ENCODE measurements at regions not wholly inside any gene's neighbourhood (a gene's known extent, or its start where the extent isn't known, plus 50 kb on each side); places are given as distances from the start of the nearest gene placed in this dataset.
"Not testable (repeated sequence)": the region's sequence is repeated elsewhere in the genome, so short reads cannot be mapped to it uniquely, and the experiment has no call there.

DNA sequence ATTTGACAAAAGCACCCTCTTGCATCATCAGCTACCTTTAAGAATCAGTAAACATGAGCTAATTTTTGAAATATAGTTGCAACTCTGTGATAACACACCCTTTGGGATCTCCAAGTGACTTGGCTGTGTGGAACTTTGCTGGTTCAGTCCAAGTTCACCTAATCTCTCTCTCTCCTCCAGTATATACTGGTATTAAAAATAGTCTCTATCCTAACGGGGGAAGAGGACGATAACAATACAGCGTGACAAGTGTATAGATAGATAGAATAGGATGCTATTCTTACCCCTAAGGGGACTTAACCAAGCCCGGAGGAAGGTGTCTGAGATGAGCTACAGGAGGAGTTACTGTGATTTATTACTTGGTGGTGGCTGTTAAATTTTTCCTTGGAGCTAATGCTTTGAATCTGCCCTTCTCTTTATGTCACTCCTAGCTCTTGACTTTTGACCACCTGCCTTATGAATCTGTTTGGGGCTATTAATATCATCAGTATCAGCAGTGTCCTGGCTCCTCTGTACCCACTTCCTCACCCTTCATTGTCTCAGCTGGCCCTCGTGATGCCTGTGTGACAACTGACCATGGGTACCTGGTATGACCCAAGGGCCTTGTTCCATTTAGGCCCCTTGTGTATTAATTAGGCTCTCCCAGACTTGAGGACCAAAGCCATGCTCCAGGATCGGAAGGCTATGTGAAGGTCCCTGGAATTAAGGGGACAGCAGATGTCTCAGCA, 223.9 kb downstream of the SREK1 start:
- ChIA-PET POLR2A (no interaction called here), CTCF (interaction anchor here (1.0 to 1.9 kb wide), 2 partner anchors 60 to 62 kb away, joined by 3 to 5 read pairs; no protein-coding TSS in a partner anchor)
- Histone ChIP-seq H3K27me3 (ENCODE audit: control insufficient read depth, insufficient read depth, low read length) (no peaks in the 10 kb centered on the region), H3K9me3 (ENCODE audit: control insufficient read depth, insufficient read depth, low read length) (no peaks in the 10 kb centered on the region), H3K4me3 (ENCODE audit: low read depth, low read length) (no peak overlapping the region), H3K27ac (ENCODE audit: low read depth, low read length) (no peak overlapping the region)
- TF ChIP-seq, protein P1, sequence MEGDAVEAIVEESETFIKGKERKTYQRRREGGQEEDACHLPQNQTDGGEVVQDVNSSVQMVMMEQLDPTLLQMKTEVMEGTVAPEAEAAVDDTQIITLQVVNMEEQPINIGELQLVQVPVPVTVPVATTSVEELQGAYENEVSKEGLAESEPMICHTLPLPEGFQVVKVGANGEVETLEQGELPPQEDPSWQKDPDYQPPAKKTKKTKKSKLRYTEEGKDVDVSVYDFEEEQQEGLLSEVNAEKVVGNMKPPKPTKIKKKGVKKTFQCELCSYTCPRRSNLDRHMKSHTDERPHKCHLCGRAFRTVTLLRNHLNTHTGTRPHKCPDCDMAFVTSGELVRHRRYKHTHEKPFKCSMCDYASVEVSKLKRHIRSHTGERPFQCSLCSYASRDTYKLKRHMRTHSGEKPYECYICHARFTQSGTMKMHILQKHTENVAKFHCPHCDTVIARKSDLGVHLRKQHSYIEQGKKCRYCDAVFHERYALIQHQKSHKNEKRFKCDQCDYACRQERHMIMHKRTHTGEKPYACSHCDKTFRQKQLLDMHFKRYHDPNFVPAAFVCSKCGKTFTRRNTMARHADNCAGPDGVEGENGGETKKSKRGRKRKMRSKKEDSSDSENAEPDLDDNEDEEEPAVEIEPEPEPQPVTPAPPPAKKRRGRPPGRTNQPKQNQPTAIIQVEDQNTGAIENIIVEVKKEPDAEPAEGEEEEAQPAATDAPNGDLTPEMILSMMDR (IDR thresholded peaks at IDR 0.05; ENCODE audit: low read depth, low read length) = no peak
- no peak for DNase-seq (ENCODE audit: low read depth, low spot score)

DNA sequence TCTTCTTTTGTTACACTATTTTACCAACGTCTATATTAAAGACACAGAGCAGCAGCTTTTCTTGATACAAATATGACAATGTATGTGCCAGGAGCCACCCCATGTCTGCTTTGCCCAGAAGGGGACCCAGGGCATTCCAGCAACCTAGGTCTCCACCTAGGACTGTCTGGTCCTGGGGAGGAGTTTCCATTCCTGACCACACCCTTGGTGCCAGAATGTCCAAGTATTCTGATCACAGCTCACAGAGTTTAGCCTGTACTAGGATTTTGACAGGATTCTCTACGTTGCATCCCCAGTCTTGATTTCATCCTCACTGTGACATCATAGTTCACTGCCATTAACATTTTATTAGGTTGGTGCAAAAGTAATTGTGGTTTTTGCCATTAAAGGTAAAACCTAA, 224.7 kb downstream of the SREK1 start:
- ChIA-PET POLR2A (no interaction called here), CTCF (interaction anchor here (1.9 kb wide), 1 partner anchor 63 kb away, joined by 5 read pairs; no protein-coding TSS in a partner anchor)
- H3K9me3 ChIP-seq (ENCODE audit: control insufficient read depth, insufficient read depth, low read length) = no peaks in the 10 kb centered on the region
- no peak overlapping the region for H3K4me3 ChIP-seq (ENCODE audit: low read depth, low read length)
- H3K27ac ChIP-seq (ENCODE audit: low read depth, low read length) = no peak overlapping the region
- no peak for DNase-seq (ENCODE audit: low read depth, low spot score)
- H3K27me3 ChIP-seq (ENCODE audit: control insufficient read depth, insufficient read depth, low read length) = no peaks in the 10 kb centered on the region
- TF ChIP-seq, protein P1 (IDR thresholded peaks at IDR 0.05; ENCODE audit: low read depth, low read length) = no peak

DNA sequence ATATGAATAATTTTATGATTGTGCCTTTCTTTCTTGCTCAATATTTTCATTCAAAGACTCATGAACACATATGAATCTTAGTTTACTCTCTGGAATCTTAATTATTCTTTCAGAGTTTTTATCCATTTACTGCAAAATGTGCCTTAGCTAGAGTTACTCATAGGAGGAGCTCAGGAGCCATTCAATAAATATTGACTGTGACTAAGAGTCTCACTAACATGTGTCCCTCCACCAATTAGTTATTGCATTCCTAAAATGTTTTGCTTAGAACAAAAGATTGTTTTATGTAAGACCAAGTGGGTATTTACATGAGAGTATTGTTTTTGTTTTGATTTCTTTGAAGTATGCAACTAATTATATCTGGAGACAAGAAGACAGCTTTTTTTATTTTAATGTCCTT, 218.4 kb upstream of the MAST4 start:
- POLR2A ChIA-PET = no interaction called here
- DNase-seq (ENCODE audit: low read depth, low spot score) = no peak
- CTCF ChIA-PET = no interaction called here
- no peaks in the 10 kb centered on the region for H3K27me3 ChIP-seq (ENCODE audit: control insufficient read depth, insufficient read depth, low read length)
- TF ChIP-seq, protein P1 (IDR thresholded peaks at IDR 0.05; ENCODE audit: low read depth, low read length) = no peak
- no peak overlapping the region for H3K4me3 ChIP-seq (ENCODE audit: low read depth, low read length)
- no peaks in the 10 kb centered on the region for H3K9me3 ChIP-seq (ENCODE audit: control insufficient read depth, insufficient read depth, low read length)
- no peak overlapping the region for H3K27ac ChIP-seq (ENCODE audit: low read depth, low read length)

DNA sequence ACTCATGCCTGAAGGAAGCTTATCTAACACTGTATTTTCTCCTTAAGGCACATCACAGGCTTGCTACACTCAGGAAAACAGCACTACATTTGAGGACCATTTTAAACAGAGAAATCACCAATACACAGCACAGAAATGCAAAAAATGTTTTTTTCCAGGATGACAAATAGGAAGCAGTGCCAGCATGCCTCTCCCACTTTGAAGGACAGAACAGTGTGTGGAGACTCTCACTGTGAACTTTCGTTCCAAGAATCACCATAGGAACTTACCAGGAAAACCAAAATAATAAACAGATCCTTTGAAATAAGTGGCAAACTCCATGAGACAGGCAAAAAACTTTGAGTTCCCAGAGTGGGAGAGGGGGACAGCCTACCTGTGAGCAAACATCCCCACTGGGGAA, 217.8 kb upstream of the MAST4 start:
- H3K4me3 ChIP-seq (ENCODE audit: low read depth, low read length) = no peak overlapping the region
- no peaks in the 10 kb centered on the region for H3K9me3 ChIP-seq (ENCODE audit: control insufficient read depth, insufficient read depth, low read length)
- no peak overlapping the region for H3K27ac ChIP-seq (ENCODE audit: low read depth, low read length)
- H3K27me3 ChIP-seq (ENCODE audit: control insufficient read depth, insufficient read depth, low read length) = no peaks in the 10 kb centered on the region
- TF ChIP-seq, protein P1 (IDR thresholded peaks at IDR 0.05; ENCODE audit: low read depth, low read length) = no peak
- POLR2A ChIA-PET = no interaction called here
- no peak for DNase-seq (ENCODE audit: low read depth, low spot score)
- CTCF ChIA-PET = no interaction called here

DNA sequence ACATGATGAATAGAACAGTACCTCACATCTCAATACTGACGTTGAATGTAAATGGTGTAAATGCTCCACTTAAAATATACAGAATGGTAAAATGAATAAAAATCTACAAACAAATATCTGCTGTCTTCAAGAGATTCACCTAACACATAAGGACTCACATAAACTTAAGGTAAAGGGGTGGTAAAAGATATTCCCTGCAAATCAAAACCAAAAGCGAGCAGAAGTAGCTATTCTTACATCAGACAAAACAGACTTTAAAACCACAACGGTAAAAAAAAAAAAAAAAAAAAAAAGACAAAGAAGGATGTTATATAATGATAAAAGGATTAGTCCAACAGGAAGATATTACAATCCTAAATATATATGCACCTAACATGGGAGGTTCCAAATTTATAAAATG, 214.0 kb upstream of the MAST4 start:
- TF ChIP-seq, protein P1 (IDR thresholded peaks at IDR 0.05; ENCODE audit: low read depth, low read length) = no peak
- DNase-seq (ENCODE audit: low read depth, low spot score) = no peak
- POLR2A ChIA-PET = no interaction called here
- CTCF ChIA-PET = interaction anchor here (0.6 kb wide), 1 partner anchor 56 kb away, joined by 7 read pairs; no protein-coding TSS in a partner anchor
- H3K27me3 ChIP-seq (ENCODE audit: control insufficient read depth, insufficient read depth, low read length) = no peaks in the 10 kb centered on the region
- no peak overlapping the region for H3K27ac ChIP-seq (ENCODE audit: low read depth, low read length)
- H3K9me3 ChIP-seq (ENCODE audit: control insufficient read depth, insufficient read depth, low read length) = no peaks in the 10 kb centered on the region
- H3K4me3 ChIP-seq (ENCODE audit: low read depth, low read length) = no peak overlapping the region

DNA sequence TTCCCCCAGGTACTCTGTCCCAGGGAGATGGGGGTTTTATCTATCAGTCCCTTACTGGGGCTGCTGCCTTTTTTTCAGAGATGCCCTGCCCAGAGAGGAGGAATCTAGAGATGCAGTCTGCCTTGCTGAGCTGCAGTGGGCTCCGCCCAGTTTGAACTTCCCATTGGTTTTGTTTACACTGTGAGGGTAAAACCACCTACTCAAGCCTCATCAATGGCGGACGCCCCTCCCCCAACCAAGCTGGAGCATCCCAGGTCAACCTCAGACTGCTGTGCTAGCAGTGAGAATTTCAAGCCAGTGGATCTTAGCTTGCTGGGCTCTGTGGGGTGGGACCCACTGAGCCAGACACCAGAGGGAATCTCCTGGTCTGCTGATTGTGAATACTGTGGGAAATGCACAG, 191.0 kb upstream of the MAST4 start:
- DNase-seq (ENCODE audit: low read depth, low spot score); H3K27ac ChIP-seq (ENCODE audit: low read depth, low read length); H3K27me3 ChIP-seq (ENCODE audit: control insufficient read depth, insufficient read depth, low read length); H3K4me3 ChIP-seq (ENCODE audit: low read depth, low read length); H3K9me3 ChIP-seq (ENCODE audit: control insufficient read depth, insufficient read depth, low read length); POLR2A ChIA-PET; CTCF ChIA-PET: not testable (repeated sequence)

All from AG04450 (cell line).